ENCODE measurements at regions not wholly inside any gene's neighbourhood (a gene's known extent, or its start where the extent isn't known, plus 50 kb on each side); places are given as distances from the start of the nearest gene placed in this dataset.

GRCh38 chr6:135667691-135668455 is 170.3 kb upstream of the AHI1 start:
- H3K4me3 ChIP-seq (ENCODE audit: low read depth, low read length) = no peak overlapping the region; the same call in 1 of the 2 replicates
- TF ChIP-seq HOXD13 (CRISPR knock-in tag; IDR thresholded peaks at IDR 0.05; ENCODE audit: borderline replicate concordance) = no peak
- TF ChIP-seq ZNF623 (tag by site-specific recombination; IDR thresholded peaks at IDR 0.05) = no peak
- no peak for TF ChIP-seq SETDB1 (IDR thresholded peaks at IDR 0.05; ENCODE audit: insufficient read length, low read length)
- TF ChIP-seq, protein P1, sequence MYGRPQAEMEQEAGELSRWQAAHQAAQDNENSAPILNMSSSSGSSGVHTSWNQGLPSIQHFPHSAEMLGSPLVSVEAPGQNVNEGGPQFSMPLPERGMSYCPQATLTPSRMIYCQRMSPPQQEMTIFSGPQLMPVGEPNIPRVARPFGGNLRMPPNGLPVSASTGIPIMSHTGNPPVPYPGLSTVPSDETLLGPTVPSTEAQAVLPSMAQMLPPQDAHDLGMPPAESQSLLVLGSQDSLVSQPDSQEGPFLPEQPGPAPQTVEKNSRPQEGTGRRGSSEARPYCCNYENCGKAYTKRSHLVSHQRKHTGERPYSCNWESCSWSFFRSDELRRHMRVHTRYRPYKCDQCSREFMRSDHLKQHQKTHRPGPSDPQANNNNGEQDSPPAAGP (tag by site-specific recombination; IDR thresholded peaks at IDR 0.05) = no peak
- TF ChIP-seq, protein P2, sequence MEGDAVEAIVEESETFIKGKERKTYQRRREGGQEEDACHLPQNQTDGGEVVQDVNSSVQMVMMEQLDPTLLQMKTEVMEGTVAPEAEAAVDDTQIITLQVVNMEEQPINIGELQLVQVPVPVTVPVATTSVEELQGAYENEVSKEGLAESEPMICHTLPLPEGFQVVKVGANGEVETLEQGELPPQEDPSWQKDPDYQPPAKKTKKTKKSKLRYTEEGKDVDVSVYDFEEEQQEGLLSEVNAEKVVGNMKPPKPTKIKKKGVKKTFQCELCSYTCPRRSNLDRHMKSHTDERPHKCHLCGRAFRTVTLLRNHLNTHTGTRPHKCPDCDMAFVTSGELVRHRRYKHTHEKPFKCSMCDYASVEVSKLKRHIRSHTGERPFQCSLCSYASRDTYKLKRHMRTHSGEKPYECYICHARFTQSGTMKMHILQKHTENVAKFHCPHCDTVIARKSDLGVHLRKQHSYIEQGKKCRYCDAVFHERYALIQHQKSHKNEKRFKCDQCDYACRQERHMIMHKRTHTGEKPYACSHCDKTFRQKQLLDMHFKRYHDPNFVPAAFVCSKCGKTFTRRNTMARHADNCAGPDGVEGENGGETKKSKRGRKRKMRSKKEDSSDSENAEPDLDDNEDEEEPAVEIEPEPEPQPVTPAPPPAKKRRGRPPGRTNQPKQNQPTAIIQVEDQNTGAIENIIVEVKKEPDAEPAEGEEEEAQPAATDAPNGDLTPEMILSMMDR (tag by site-specific recombination; IDR thresholded peaks at IDR 0.05) = no peak
- TF ChIP-seq, protein P3, sequence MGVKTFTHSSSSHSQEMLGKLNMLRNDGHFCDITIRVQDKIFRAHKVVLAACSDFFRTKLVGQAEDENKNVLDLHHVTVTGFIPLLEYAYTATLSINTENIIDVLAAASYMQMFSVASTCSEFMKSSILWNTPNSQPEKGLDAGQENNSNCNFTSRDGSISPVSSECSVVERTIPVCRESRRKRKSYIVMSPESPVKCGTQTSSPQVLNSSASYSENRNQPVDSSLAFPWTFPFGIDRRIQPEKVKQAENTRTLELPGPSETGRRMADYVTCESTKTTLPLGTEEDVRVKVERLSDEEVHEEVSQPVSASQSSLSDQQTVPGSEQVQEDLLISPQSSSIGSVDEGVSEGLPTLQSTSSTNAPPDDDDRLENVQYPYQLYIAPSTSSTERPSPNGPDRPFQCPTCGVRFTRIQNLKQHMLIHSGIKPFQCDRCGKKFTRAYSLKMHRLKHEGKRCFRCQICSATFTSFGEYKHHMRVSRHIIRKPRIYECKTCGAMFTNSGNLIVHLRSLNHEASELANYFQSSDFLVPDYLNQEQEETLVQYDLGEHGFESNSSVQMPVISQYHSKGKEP (tag by site-specific recombination; IDR thresholded peaks at IDR 0.05) = no peak
- TF ChIP-seq ZNF335 (tag by site-specific recombination; conservative IDR thresholded peaks at IDR 0.05) = peak; percentile 47
- TF ChIP-seq ZNF23 (tag by site-specific recombination; IDR thresholded peaks at IDR 0.05; ENCODE audit: borderline replicate concordance) = no peak
- TF ChIP-seq ZNF211 (tag by site-specific recombination; IDR thresholded peaks at IDR 0.05; ENCODE audit: low read depth) = no peak
- TF ChIP-seq PRDM10 (tag by site-specific recombination; IDR thresholded peaks at IDR 0.05) = peak; percentile 67
- no peak for TF ChIP-seq ZNF488 (tag by site-specific recombination; IDR thresholded peaks at IDR 0.05)
- TF ChIP-seq KLF8 (tag by site-specific recombination; IDR thresholded peaks at IDR 0.05) = no peak
- peak; percentile 47; the same call in 1 of the 2 replicates for TF ChIP-seq MZF1 (tag by site-specific recombination; IDR thresholded peaks at IDR 0.05; ENCODE audit: borderline replicate concordance)
- no peak for TF ChIP-seq ZNF169 (tag by site-specific recombination; IDR thresholded peaks at IDR 0.05)
- 0 out of 2 replicates have a peak, but pooled peaks have one; percentile 15 for TF ChIP-seq ZNF366 (tag by site-specific recombination; conservative IDR thresholded peaks at IDR 0.05)
- no peak for TF ChIP-seq ZNF2 (tag by site-specific recombination; IDR thresholded peaks at IDR 0.05)
- no peak for TF ChIP-seq TCF7L2 (IDR thresholded peaks at IDR 0.05; ENCODE audit: borderline replicate concordance, low read depth, low read length)
- TF ChIP-seq KLF10 (tag by site-specific recombination; IDR thresholded peaks at IDR 0.05) = no peak
- peak; percentile 79 for TF ChIP-seq ZBTB17 (tag by site-specific recombination; IDR thresholded peaks at IDR 0.05)
- TF ChIP-seq GLIS2 (tag by site-specific recombination; IDR thresholded peaks at IDR 0.05) = no peak
- TF ChIP-seq ZNF112 (tag by site-specific recombination; IDR thresholded peaks at IDR 0.05) = no peak
- TF ChIP-seq ZEB2 (tag by site-specific recombination; IDR thresholded peaks at IDR 0.05) = no peak
- TF ChIP-seq, protein P4, sequence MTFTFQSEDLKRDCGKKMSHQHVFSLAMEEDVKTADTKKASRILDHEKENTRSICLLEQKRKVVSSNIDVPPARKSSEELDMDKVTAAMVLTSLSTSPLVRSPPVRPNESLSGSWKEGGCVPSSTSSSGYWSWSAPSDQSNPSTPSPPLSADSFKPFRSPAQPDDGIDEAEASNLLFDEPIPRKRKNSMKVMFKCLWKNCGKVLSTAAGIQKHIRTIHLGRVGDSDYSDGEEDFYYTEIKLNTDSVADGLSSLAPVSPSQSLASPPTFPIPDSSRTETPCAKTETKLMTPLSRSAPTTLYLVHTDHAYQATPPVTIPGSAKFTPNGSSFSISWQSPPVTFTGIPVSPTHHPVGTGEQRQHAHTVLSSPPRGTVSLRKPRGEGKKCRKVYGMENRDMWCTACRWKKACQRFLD (tag by site-specific recombination; IDR thresholded peaks at IDR 0.05) = no peak
- TF ChIP-seq ZNF140 (tag by site-specific recombination; IDR thresholded peaks at IDR 0.05) = no peak
- TF ChIP-seq, protein P5, sequence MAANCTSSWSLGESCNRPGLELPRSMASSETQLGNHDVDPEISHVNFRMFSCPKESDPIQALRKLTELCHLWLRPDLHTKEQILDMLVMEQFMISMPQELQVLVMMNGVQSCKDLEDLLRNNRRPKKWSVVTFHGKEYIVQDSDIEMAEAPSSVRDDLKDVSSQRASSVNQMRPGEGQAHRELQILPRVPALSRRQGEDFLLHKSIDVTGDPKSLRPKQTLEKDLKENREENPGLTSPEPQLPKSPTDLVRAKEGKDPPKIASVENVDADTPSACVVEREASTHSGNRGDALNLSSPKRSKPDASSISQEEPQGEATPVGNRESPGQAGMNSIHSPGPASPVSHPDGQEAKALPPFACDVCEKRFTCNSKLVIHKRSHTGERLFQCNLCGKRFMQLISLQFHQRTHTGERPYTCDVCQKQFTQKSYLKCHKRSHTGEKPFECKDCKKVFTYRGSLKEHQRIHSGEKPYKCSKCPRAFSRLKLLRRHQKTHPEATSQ (tag by site-specific recombination; IDR thresholded peaks at IDR 0.05) = no peak
- peak; percentile 96 for TF ChIP-seq ZNF341 (tag by site-specific recombination; IDR thresholded peaks at IDR 0.05; ENCODE audit: low read depth)

More at GRCh38 chr6:135667691-135668455, 170.3 kb upstream of the AHI1 start:
- H3K9me3 ChIP-seq (ENCODE audit: control insufficient read depth, insufficient read depth, low read depth, low read length) = no peaks in the 10 kb centered on the region
- ChIA-PET CTCF (interaction anchor here (0.5 to 1.3 kb wide), 6 partner anchors 9 to 976 kb away, joined by 3 read pairs; no protein-coding TSS in a partner anchor), POLR2A (no interaction called here)
- H3K4me1 ChIP-seq (ENCODE audit: control insufficient read depth, insufficient read depth, low read length) = peaks cover 4% of the 10 kb centered on the region; the same call in 1 of the 2 replicates
- no peak overlapping the region for H3K27ac ChIP-seq (ENCODE audit: extremely low read depth, low read depth, low read length)
- H3K36me3 ChIP-seq (ENCODE audit: control insufficient read depth in 2 of 2, insufficient read depth in 1 of 2, low read length in 2 of 2) = no peaks in the 10 kb centered on the region

All from HEK293 (cell line).